HCT116 (cell line): ENCODE measurements at regions not wholly inside any gene's neighbourhood (a gene's known extent, or its start where the extent isn't known, plus 50 kb on each side); places are given as distances from the start of the nearest gene placed in this dataset.

Source experiments
- ATAC-seq: fragments of 200-7000 bp; cut with Tn5 transposase; 2 replicates; pipeline ENCODE4 v1.9.1; 2020; ENCODE audit warnings: mild to moderate bottlenecking, moderate library complexity
- BruUV-seq: library from RNA; stranded (reverse); fragments of 400-500 nt; replicated peaks from 2 replicates; lab custom pipeline; 2021; lab: Mats Ljungman, UMichigan
- CTCF ChIA-PET: fragments of 300-600 bp; sonication (Branson Sonifier 250); formaldehyde crosslinking; loops from one replicate; lab custom pipeline; 2021; ENCODE audit warnings: antibody characterized with exemption; lab: Charles Lee
- POLR2A ChIA-PET: fragments of 300-600, 350-600 bp; sonication (Branson Sonifier 250); formaldehyde crosslinking; loops from one replicate; lab custom pipeline; 2021; ENCODE audit warnings: antibody characterized with exemption; lab: Charles Lee
- RAD21 ChIA-PET, 2 experiments: fragments of 300-600 bp; sonication (Branson Sonifier 250); formaldehyde crosslinking; loops; one replicate each; lab custom pipeline; 2023; ENCODE audit warnings: low total read pairs in 2 of 2; ENCODE audit not compliant: uncharacterized antibody in 2 of 2, unreplicated experiment in 2 of 2, low non-redundant PET in 1 of 2; lab: Charles Lee
- DNase-seq: peaks from one replicate; pipeline ENCODE4 v3.0.0-alpha.2; 2010; ENCODE audit warnings: low read depth, low spot score
- H2AFZ ChIP-seq: fragments of 200-600 bp; shearing (Covaris generic), sonication (generic); 2 replicates; pipeline ENCODE4 v1.6.1; 2017; ENCODE audit warnings: low read depth, mixed run types, mixed read lengths, antibody characterized with exemption, low read length; ENCODE audit not compliant: poor library complexity, severe bottlenecking
- H3K27ac ChIP-seq: 2 replicates; pipeline ENCODE4 v1.5.1; 2012; ENCODE audit warnings: low read depth, low read length
- H3K27me3 ChIP-seq: fragments of 200-600 bp; sonication (generic); 2 replicates; pipeline ENCODE4 v1.6.1; 2016; ENCODE audit warnings: mixed run types, low read length, mixed read lengths; ENCODE audit not compliant: insufficient read depth
- H3K36me3 ChIP-seq, 2 experiments: fragments of 200-500 bp in 1 of 2; fragments of 200-600 bp in 1 of 2; sonication (Bioruptor generic) in 1 of 2; sonication (generic) in 1 of 2; 2 replicates each; pipeline versions ENCODE4 v1.5.1 to v1.6.1; 2014 to 2016; ENCODE audit warnings: low read length in 2 of 2, inconsistent platforms in 1 of 2, mixed read lengths in 1 of 2, mixed run types in 1 of 2; ENCODE audit not compliant: insufficient read depth in 2 of 2, control insufficient read depth in 1 of 2
- H3K4me1 ChIP-seq, 2 experiments: fragments of 200-600 bp in 1 of 2; sonication (generic) in 1 of 2; 2 replicates each; pipeline versions ENCODE4 v1.5.1 to v1.6.1; 2012 to 2017; ENCODE audit warnings: low read length in 2 of 2, inconsistent platforms in 1 of 2, mild to moderate bottlenecking in 1 of 2, mixed read lengths in 1 of 2, mixed run types in 1 of 2, moderate library complexity in 1 of 2; ENCODE audit not compliant: insufficient read depth in 2 of 2, control insufficient read depth in 1 of 2
- H3K4me2 ChIP-seq: fragments of 200-600 bp; sonication (generic); 2 replicates; pipeline ENCODE4 v1.6.1; 2017; ENCODE audit warnings: mixed run types, low read length, mixed read lengths
- H3K4me3 ChIP-seq, 2 experiments: fragments of 200-600 bp in 1 of 2; sonication (generic) in 1 of 2; replicated peaks in 1 of 2; 2 replicates each; pipeline ENCODE4 v1.5.1; 2011 to 2016; ENCODE audit warnings: low read length in 2 of 2, control low read depth in 1 of 2, low read depth in 1 of 2, mild to moderate bottlenecking in 1 of 2, mixed read lengths in 1 of 2, mixed run types in 1 of 2
- H3K79me2 ChIP-seq: fragments of 200-600 bp; sonication (generic); 2 replicates; pipeline ENCODE4 v1.6.1; 2017; ENCODE audit warnings: mild to moderate bottlenecking, mixed run types, low read length, moderate library complexity, mixed read lengths; ENCODE audit not compliant: insufficient read depth
- H3K9ac ChIP-seq: fragments of 200-600 bp; sonication (generic); 2 replicates; pipeline ENCODE4 v1.6.1; 2016; ENCODE audit warnings: low read length, mixed read lengths
- H3K9me2 ChIP-seq: fragments of 200-600 bp; sonication (generic), shearing (Covaris generic); 2 replicates; pipeline ENCODE4 v1.6.1; 2017; ENCODE audit warnings: mixed run types, mild to moderate bottlenecking, moderate library complexity; ENCODE audit not compliant: insufficient read depth
- H3K9me3 ChIP-seq, 2 experiments: fragments of 200-500 bp in 1 of 2; fragments of 200-600 bp in 1 of 2; sonication (Bioruptor generic) in 1 of 2; sonication (generic) in 1 of 2; 2 replicates each; pipeline ENCODE4 v1.6.1; 2014 to 2017; ENCODE audit warnings: low read length in 2 of 2, mixed read lengths in 2 of 2, inconsistent platforms in 1 of 2, low read depth in 1 of 2, mild to moderate bottlenecking in 1 of 2, mixed run types in 1 of 2, moderate library complexity in 1 of 2; ENCODE audit not compliant: control insufficient read depth in 1 of 2, insufficient read depth in 1 of 2
- H4K20me1 ChIP-seq: fragments of 200-600 bp; sonication (generic), shearing (Covaris generic); 2 replicates; pipeline ENCODE4 v1.6.1; 2017; ENCODE audit warnings: mixed run types, mild to moderate bottlenecking, moderate library complexity; ENCODE audit not compliant: insufficient read depth
- CBX3 ChIP-seq: IDR thresholded peaks from 2 replicates; pipeline ENCODE4 v1.6.1; 2012; ENCODE audit warnings: low read depth
- CTCF ChIP-seq, 3 experiments: fragments of 200-600 bp in 1 of 3; sonication (generic) in 1 of 3; IDR thresholded peaks in 2 of 3; conservative IDR thresholded peaks in 1 of 3; 2 replicates each; pipeline ENCODE4 v1.5.1; 2012 to 2017; ENCODE audit warnings: low read depth in 2 of 3, low read length in 2 of 3, antibody characterized with exemption in 1 of 3, borderline replicate concordance in 1 of 3, control low read depth in 1 of 3, mild to moderate bottlenecking in 1 of 3, mixed read lengths in 1 of 3, mixed run types in 1 of 3, moderate library complexity in 1 of 3; ENCODE audit not compliant: insufficient read depth in 1 of 3
- MAX ChIP-seq: IDR thresholded peaks from 2 replicates; pipeline ENCODE4 v1.6.1; 2012
- RAD21 ChIP-seq: IDR thresholded peaks from 2 replicates; pipeline ENCODE4 v1.6.1; 2012; ENCODE audit warnings: low read depth, mild to moderate bottlenecking
- intact Hi-C: fragments of 100-400 bp; cut with micrococcal nuclease; formaldehyde crosslinking; loops from 2 replicates; pipeline ENCODE4 v1.10.0; 2022
- TF ChIP-seq, protein P1 (sequence below): IDR thresholded peaks from 2 replicates; pipeline ENCODE4 v1.6.1; 2012

DNA sequence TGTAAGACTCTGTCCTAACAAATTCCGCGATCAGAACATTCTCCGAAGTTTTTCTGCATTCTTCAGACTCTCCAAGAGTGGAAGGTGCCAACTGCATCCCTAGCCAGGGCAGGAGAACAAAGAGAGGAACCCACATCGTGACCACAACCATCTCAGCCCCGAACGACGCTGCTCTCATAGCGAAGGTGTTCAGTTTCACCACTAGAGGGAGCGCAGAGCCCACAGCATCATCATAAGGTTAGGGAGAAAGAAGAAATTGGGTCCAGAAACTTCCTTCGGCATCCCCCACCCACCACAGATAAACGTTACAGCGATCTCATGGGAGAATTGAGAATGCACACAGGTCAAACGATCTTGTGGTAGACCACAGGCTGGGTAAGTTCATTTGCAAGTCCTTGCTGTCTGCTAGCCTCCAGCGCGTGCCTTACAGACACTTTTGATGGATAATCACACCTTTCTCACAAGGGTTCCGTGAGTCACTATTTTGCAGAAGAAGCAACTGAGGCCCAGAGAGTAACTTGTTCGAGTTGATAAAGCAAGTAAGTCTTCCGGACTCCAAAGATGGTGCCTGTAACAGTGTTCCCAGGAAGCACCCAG is 53.7 kb upstream of the ARL4C start:
- H3K36me3 ChIP-seq = no peaks in the 10 kb centered on the region
- peak overlapping the region; percentile 32 for H3K4me2 ChIP-seq
- H3K27me3 ChIP-seq = no peaks in the 10 kb centered on the region
- H3K4me1 ChIP-seq = peaks cover 0 to 10% of the 10 kb centered on the region in 2 experiments; a peak in 1 of 4 replicates
- H3K9me3 ChIP-seq = no peaks in the 10 kb centered on the region
- no peaks in the 10 kb centered on the region for H4K20me1 ChIP-seq
- no peak overlapping the region for H3K27ac ChIP-seq
- POLR2A ChIA-PET = no interaction called here
- H2AFZ ChIP-seq = peak overlapping the region; percentile 83
- intact Hi-C loops = loop anchor here (1.0 to 10.0 kb wide), 4 partner anchors 506 to 1194 kb away; no protein-coding TSS in a partner anchor
- RAD21 ChIA-PET = interaction anchor here (0.8 to 1.2 kb wide), 4 partner anchors 557 to 567 kb away, joined by 3 to 6 read pairs (median 4); no protein-coding TSS in a partner anchor
- DNase-seq = peak; percentile 66
- BruUV-seq = no TSS peak
- H3K9ac ChIP-seq = no peak overlapping the region
- ATAC-seq = peak; percentile 96
- H3K9me2 ChIP-seq = no peaks in the 10 kb centered on the region
- no peaks in the 10 kb centered on the region for H3K79me2 ChIP-seq
- H3K4me3 ChIP-seq = no peak overlapping the region
- CTCF ChIA-PET = interaction anchor here (0.7 to 1.4 kb wide), 5 partner anchors 505 to 566 kb away, joined by 3 to 19 read pairs (median 8); no protein-coding TSS in a partner anchor
- TF ChIP-seq RAD21 (peak; percentile 99), MAX (no peak), CBX3 (peak; percentile 43; the same call in 1 of the 2 replicates), CTCF (IDR thresholded peaks at IDR 0.05 in 2 of 3, conservative IDR thresholded peaks at IDR 0.05 in 1 of 3; ENCODE audit: borderline replicate concordance in 1 of 3, insufficient read depth in 1 of 3, low read depth in 2 of 3, low read length in 2 of 3) (peak; percentile 88 to 94 (median 90))
- TF ChIP-seq, protein P1, sequence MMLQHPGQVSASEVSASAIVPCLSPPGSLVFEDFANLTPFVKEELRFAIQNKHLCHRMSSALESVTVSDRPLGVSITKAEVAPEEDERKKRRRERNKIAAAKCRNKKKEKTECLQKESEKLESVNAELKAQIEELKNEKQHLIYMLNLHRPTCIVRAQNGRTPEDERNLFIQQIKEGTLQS = no peak
- TF ChIP-seq, all 23 proteins: peak for 3
